ENCODE measurements at regions not wholly inside any gene's neighbourhood (a gene's known extent, or its start where the extent isn't known, plus 50 kb on each side); places are given as distances from the start of the nearest gene placed in this dataset.

- 75 to 90% methylated on average over 2 of the region's 2 CpGs for WGBS, 2 donors (ENCODE audit: low coverage in 1 of 2)
- Histone ChIP-seq H3K4me3 (no peak overlapping the region), H3K27ac (no peak overlapping the region), H3K36me3 (no peaks in the 10 kb centered on the region), H3K4me1 (no peaks in the 10 kb centered on the region), H3K9me3 (no peaks in the 10 kb centered on the region), H3K27me3 (no peaks in the 10 kb centered on the region)
- TF ChIP-seq EP300 (IDR thresholded peaks at IDR 0.05): no peak
- TF ChIP-seq, protein P1, sequence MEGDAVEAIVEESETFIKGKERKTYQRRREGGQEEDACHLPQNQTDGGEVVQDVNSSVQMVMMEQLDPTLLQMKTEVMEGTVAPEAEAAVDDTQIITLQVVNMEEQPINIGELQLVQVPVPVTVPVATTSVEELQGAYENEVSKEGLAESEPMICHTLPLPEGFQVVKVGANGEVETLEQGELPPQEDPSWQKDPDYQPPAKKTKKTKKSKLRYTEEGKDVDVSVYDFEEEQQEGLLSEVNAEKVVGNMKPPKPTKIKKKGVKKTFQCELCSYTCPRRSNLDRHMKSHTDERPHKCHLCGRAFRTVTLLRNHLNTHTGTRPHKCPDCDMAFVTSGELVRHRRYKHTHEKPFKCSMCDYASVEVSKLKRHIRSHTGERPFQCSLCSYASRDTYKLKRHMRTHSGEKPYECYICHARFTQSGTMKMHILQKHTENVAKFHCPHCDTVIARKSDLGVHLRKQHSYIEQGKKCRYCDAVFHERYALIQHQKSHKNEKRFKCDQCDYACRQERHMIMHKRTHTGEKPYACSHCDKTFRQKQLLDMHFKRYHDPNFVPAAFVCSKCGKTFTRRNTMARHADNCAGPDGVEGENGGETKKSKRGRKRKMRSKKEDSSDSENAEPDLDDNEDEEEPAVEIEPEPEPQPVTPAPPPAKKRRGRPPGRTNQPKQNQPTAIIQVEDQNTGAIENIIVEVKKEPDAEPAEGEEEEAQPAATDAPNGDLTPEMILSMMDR (IDR thresholded peaks at IDR 0.05): no peak
- no peak for TF ChIP-seq POLR2AphosphoS5 (IDR thresholded peaks at IDR 0.05)
- TF ChIP-seq POLR2A (IDR thresholded peaks at IDR 0.05): no peak
- ATAC-seq: no peak
Measured at GRCh38 chr4:112053825-112054350, 91.4 kb upstream of the FAM241A start.

- no peak for TF ChIP-seq EP300 (IDR thresholded peaks at IDR 0.05)
- no peaks in the 10 kb centered on the region for H3K9me3 ChIP-seq
- no peaks in the 10 kb centered on the region for H3K36me3 ChIP-seq
- no peak overlapping the region for H3K27ac ChIP-seq
- no peaks in the 10 kb centered on the region for H3K27me3 ChIP-seq
- H3K4me1 ChIP-seq: no peaks in the 10 kb centered on the region
- no peak for ATAC-seq
- H3K4me3 ChIP-seq: no peak overlapping the region
Measured at GRCh38 chr4:112055100-112055499, 90.2 kb upstream of the FAM241A start.

- no peak for ATAC-seq
- Histone ChIP-seq H3K4me1 (no peaks in the 10 kb centered on the region), H3K4me3 (no peak overlapping the region), H3K36me3 (no peaks in the 10 kb centered on the region), H3K9me3 (no peaks in the 10 kb centered on the region), H3K27me3 (no peaks in the 10 kb centered on the region), H3K27ac (no peak overlapping the region)
- 60 to 100% methylated on average over 2 to 3 of the region's 3 CpGs for WGBS, 2 donors (ENCODE audit: low coverage in 1 of 2)
- TF ChIP-seq EP300 (IDR thresholded peaks at IDR 0.05) (no peak), POLR2A (IDR thresholded peaks at IDR 0.05) (no peak), POLR2AphosphoS5 (IDR thresholded peaks at IDR 0.05) (no peak)
- TF ChIP-seq, protein P1 (IDR thresholded peaks at IDR 0.05): no peak
Measured at GRCh38 chr4:112057470-112057869, 87.8 kb upstream of the FAM241A start.

GRCh38 chr4:112058433-112058832, 86.8 kb upstream of the FAM241A start:
- no peaks in the 10 kb centered on the region for H3K9me3 ChIP-seq
- no peaks in the 10 kb centered on the region for H3K4me1 ChIP-seq
- no peak overlapping the region for H3K27ac ChIP-seq
- no peaks in the 10 kb centered on the region for H3K27me3 ChIP-seq
- no peak overlapping the region for H3K4me3 ChIP-seq
- TF ChIP-seq EP300 (IDR thresholded peaks at IDR 0.05): no peak
- TF ChIP-seq, protein P1 (IDR thresholded peaks at IDR 0.05): no peak
- no peak for TF ChIP-seq POLR2A (IDR thresholded peaks at IDR 0.05)
- no peak for TF ChIP-seq POLR2AphosphoS5 (IDR thresholded peaks at IDR 0.05)
- no peak for ATAC-seq
- H3K36me3 ChIP-seq: no peaks in the 10 kb centered on the region
- WGBS, 2 donors (ENCODE audit: low coverage in 1 of 2): 41 to 51% methylated on average over 3 of the region's 3 CpGs

- H3K36me3 ChIP-seq: no peaks in the 10 kb centered on the region
- H3K4me3 ChIP-seq: no peak overlapping the region
- no peaks in the 10 kb centered on the region for H3K27me3 ChIP-seq
- H3K27ac ChIP-seq: no peak overlapping the region
- ATAC-seq: no peak
- H3K4me1 ChIP-seq: no peaks in the 10 kb centered on the region
- no peaks in the 10 kb centered on the region for H3K9me3 ChIP-seq
- TF ChIP-seq, protein P1 (IDR thresholded peaks at IDR 0.05): no peak
- TF ChIP-seq POLR2AphosphoS5 (IDR thresholded peaks at IDR 0.05) (no peak), POLR2A (IDR thresholded peaks at IDR 0.05) (no peak), EP300 (IDR thresholded peaks at IDR 0.05) (no peak)
Measured at GRCh38 chr4:112060212-112060611, 85.0 kb upstream of the FAM241A start.
